ENCODE measurements at regions not wholly inside any gene's neighbourhood (a gene's known extent, or its start where the extent isn't known, plus 50 kb on each side); places are given as distances from the start of the nearest gene placed in this dataset.

- dilution Hi-C loops (cut with MboI; ENCODE audit: extremely low pct_ligation_motif_present, low sequenced_read_pairs) = no loop called here
- Histone ChIP-seq H3K27me3 (ENCODE audit: control insufficient read depth, extremely low read depth, insufficient read depth, low read length) (no peaks in the 10 kb centered on the region), H3K4me3 (ENCODE audit: control insufficient read depth in 2 of 3, extremely low read depth in 1 of 3, insufficient read depth in 2 of 3, low read depth in 1 of 3, low read length in 3 of 3) (no peak overlapping the region), H3K9me3 (ENCODE audit: control insufficient read depth, low read depth, low read length) (no peaks in the 10 kb centered on the region), H2AFZ (ENCODE audit: control insufficient read depth, low read length) (no peak overlapping the region), H3K4me2 (ENCODE audit: control insufficient read depth, extremely low read depth, insufficient read depth, low read depth, low read length) (no peak overlapping the region), H3K36me3 (ENCODE audit: control insufficient read depth in 2 of 2, extremely low read depth in 1 of 2, insufficient read depth in 2 of 2, low read length in 2 of 2) (no peaks in the 10 kb centered on the region), H4K20me1 (ENCODE audit: control insufficient read depth, extremely low read depth, insufficient read depth, low read length) (no peaks in the 10 kb centered on the region), H3K4me1 (ENCODE audit: control insufficient read depth, extremely low read depth, insufficient read depth, low read length) (peaks cover 8% of the 10 kb centered on the region), H3K27ac (ENCODE audit: control insufficient read depth, insufficient read depth, low read length) (no peak overlapping the region), H3K79me2 (ENCODE audit: control insufficient read depth, insufficient read depth, low read length) (no peaks in the 10 kb centered on the region), H3K9ac (ENCODE audit: control insufficient read depth, extremely low read depth, insufficient read depth, low read length) (no peak overlapping the region), H3K9me1 (ENCODE audit: control insufficient read depth, extremely low read depth, insufficient read depth, low read length) (no peaks in the 10 kb centered on the region)
- no peak for DNase-seq (ENCODE audit: low read depth, low spot score)
- no peak for TF ChIP-seq CTCF (optimal IDR thresholded peaks at IDR 0.05 in 1 of 3, IDR thresholded peaks at IDR 0.05 in 1 of 3, conservative IDR thresholded peaks at IDR 0.05 in 1 of 3; ENCODE audit: extremely low read depth in 1 of 3, insufficient read depth in 2 of 3, low read length in 3 of 3)
- TF ChIP-seq EZH2 (IDR thresholded peaks at IDR 0.05; ENCODE audit: low read length) = no peak
- no peak for FAIRE-seq
Measured at GRCh38 chr5:145543968-145544367, 291.2 kb downstream of the PRELID2 start.

DNA sequence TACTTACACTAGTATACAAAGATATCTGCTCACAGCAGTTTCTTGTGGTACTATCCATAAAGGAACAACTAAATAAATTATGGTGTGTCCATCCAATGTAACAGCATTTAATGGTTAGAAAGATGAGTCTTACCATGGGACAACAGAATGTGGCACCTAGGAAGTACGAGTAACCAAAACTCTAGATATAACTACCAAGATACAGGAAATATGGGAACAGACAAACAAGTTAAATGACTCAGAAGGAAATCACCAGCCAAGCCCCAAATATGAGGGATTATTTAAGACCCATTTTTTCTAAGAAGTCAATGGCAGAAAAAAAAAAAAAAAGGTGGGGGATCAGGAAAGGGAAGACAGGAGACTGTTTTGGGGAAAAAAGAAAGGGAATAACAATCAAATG is 294.8 kb downstream of the PRELID2 start:
- H2AFZ ChIP-seq (ENCODE audit: control insufficient read depth, low read length) = peak overlapping the region; percentile 44
- H3K9me3 ChIP-seq (ENCODE audit: control insufficient read depth, low read depth, low read length) = no peaks in the 10 kb centered on the region
- DNase-seq (ENCODE audit: low read depth, low spot score) (no peak), FAIRE-seq (no peak)
- H3K27me3 ChIP-seq (ENCODE audit: control insufficient read depth, extremely low read depth, insufficient read depth, low read length) = no peaks in the 10 kb centered on the region
- H4K20me1 ChIP-seq (ENCODE audit: control insufficient read depth, extremely low read depth, insufficient read depth, low read length) = no peaks in the 10 kb centered on the region
- H3K36me3 ChIP-seq (ENCODE audit: control insufficient read depth in 2 of 2, extremely low read depth in 1 of 2, insufficient read depth in 2 of 2, low read length in 2 of 2) = no peaks in the 10 kb centered on the region
- H3K9ac ChIP-seq (ENCODE audit: control insufficient read depth, extremely low read depth, insufficient read depth, low read length) = no peak overlapping the region
- H3K27ac ChIP-seq (ENCODE audit: control insufficient read depth, insufficient read depth, low read length) = no peak overlapping the region
- H3K4me2 ChIP-seq (ENCODE audit: control insufficient read depth, extremely low read depth, insufficient read depth, low read depth, low read length) = no peak overlapping the region
- H3K4me1 ChIP-seq (ENCODE audit: control insufficient read depth, extremely low read depth, insufficient read depth, low read length) = peaks cover 8% of the 10 kb centered on the region
- dilution Hi-C loops (cut with MboI; ENCODE audit: extremely low pct_ligation_motif_present, low sequenced_read_pairs) = no loop called here
- no peaks in the 10 kb centered on the region for H3K79me2 ChIP-seq (ENCODE audit: control insufficient read depth, insufficient read depth, low read length)
- no peak for TF ChIP-seq EZH2 (IDR thresholded peaks at IDR 0.05; ENCODE audit: low read length)
- H3K9me1 ChIP-seq (ENCODE audit: control insufficient read depth, extremely low read depth, insufficient read depth, low read length) = no peaks in the 10 kb centered on the region
- H3K4me3 ChIP-seq (ENCODE audit: control insufficient read depth in 2 of 3, extremely low read depth in 1 of 3, insufficient read depth in 2 of 3, low read depth in 1 of 3, low read length in 3 of 3) = no peak overlapping the region

GRCh38 chr5:145539201-145539600 is 295.9 kb downstream of the PRELID2 start:
- dilution Hi-C loops (cut with MboI; ENCODE audit: extremely low pct_ligation_motif_present, low sequenced_read_pairs) = no loop called here
- H3K27ac ChIP-seq (ENCODE audit: control insufficient read depth, insufficient read depth, low read length) = no peak overlapping the region
- DNase-seq (ENCODE audit: low read depth, low spot score) = no peak

More at GRCh38 chr5:145539201-145539600, 295.9 kb downstream of the PRELID2 start:
- no peak overlapping the region for H3K4me2 ChIP-seq (ENCODE audit: control insufficient read depth, extremely low read depth, insufficient read depth, low read depth, low read length)
- H3K9me1 ChIP-seq (ENCODE audit: control insufficient read depth, extremely low read depth, insufficient read depth, low read length) = no peaks in the 10 kb centered on the region
- no peak overlapping the region for H3K4me3 ChIP-seq (ENCODE audit: control insufficient read depth in 2 of 3, extremely low read depth in 1 of 3, insufficient read depth in 2 of 3, low read depth in 1 of 3, low read length in 3 of 3)
- no peaks in the 10 kb centered on the region for H4K20me1 ChIP-seq (ENCODE audit: control insufficient read depth, extremely low read depth, insufficient read depth, low read length)
- TF ChIP-seq EZH2 (IDR thresholded peaks at IDR 0.05; ENCODE audit: low read length) = no peak
- no peak for TF ChIP-seq CTCF (optimal IDR thresholded peaks at IDR 0.05 in 1 of 3, IDR thresholded peaks at IDR 0.05 in 1 of 3, conservative IDR thresholded peaks at IDR 0.05 in 1 of 3; ENCODE audit: extremely low read depth in 1 of 3, insufficient read depth in 2 of 3, low read length in 3 of 3)
- no peak for FAIRE-seq
- no peaks in the 10 kb centered on the region for H3K36me3 ChIP-seq (ENCODE audit: control insufficient read depth in 2 of 2, extremely low read depth in 1 of 2, insufficient read depth in 2 of 2, low read length in 2 of 2)
- no peak overlapping the region for H3K9ac ChIP-seq (ENCODE audit: control insufficient read depth, extremely low read depth, insufficient read depth, low read length)
- H3K27me3 ChIP-seq (ENCODE audit: control insufficient read depth, extremely low read depth, insufficient read depth, low read length) = no peaks in the 10 kb centered on the region
- peaks cover 8% of the 10 kb centered on the region for H3K4me1 ChIP-seq (ENCODE audit: control insufficient read depth, extremely low read depth, insufficient read depth, low read length)
- no peak overlapping the region for H2AFZ ChIP-seq (ENCODE audit: control insufficient read depth, low read length)
- H3K79me2 ChIP-seq (ENCODE audit: control insufficient read depth, insufficient read depth, low read length) = no peaks in the 10 kb centered on the region
- no peaks in the 10 kb centered on the region for H3K9me3 ChIP-seq (ENCODE audit: control insufficient read depth, low read depth, low read length)

Measured in keratinocyte (primary cell).